ENCODE measurements at regions not wholly inside any gene's neighbourhood (a gene's known extent, or its start where the extent isn't known, plus 50 kb on each side); places are given as distances from the start of the nearest gene placed in this dataset.

DNA sequence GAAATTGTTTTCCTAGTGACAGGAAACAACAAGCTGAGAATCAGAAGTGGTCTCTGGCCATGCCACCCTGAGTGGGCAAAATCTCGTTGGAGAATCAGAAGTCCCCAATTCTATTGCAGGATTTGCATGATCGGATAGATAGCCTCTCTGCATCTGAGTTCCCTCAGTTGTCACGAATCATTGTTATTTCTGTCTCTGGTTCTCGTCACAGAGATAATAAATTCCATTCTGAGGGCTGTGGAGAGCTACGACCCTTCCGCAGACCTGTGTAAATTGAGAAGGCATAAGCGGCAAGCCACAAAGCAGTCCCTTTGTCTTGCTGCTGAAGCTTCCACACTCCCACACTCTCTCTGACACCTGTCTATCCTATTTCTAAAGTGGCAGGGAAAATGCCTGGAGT is 102.4 kb upstream of the CNR1 start:
- DNase-seq (ENCODE audit: low read depth, low spot score) = no peak

DNA sequence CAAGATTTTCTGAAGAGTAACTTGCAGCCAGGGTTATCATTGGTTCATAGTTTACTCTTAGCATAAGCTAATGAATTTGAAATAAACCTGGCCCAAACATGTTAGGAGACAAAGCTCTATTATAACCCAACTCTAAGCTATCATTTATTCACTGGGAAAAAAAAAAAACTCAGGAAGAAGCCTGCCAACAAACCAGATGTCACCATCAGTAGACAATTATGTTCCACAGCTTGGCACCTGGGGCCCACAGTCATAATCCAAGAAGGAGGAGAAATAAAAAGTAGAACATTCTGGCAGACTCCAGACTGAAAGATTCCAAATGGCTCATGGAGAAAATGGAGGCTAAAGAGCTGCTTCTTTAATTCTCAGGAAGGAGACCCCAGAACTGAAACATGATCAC is 100.0 kb upstream of the CNR1 start:
- no peak overlapping the region for H3K27ac ChIP-seq
- DNase-seq (ENCODE audit: low read depth, low spot score) = no peak

More for the DNA sequence above, 102.4 kb upstream of the CNR1 start:
- H3K27ac ChIP-seq = no peak overlapping the region

DNA sequence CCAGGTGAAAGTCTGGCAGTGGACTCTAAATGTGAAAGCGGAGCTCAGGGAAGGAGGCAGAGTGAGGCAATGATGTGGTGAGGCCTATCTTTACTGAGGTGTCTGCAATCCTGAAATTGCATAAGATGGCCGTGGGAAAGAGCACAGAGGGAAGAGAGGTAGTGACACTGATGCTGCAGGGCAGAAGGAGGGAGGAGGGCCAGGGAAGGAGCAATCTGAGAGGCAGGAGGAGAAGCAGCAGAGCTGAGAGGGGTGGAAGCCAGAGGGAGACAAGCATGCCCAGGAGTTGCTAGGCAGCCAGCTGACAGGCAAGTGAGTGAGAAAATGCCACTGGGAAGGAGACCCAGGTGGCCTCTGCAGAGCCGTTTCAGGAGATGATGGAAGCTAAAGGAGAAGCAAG is 97.4 kb upstream of the CNR1 start:
- no peak overlapping the region for H3K27ac ChIP-seq
- no peak for DNase-seq (ENCODE audit: low read depth, low spot score)

DNA sequence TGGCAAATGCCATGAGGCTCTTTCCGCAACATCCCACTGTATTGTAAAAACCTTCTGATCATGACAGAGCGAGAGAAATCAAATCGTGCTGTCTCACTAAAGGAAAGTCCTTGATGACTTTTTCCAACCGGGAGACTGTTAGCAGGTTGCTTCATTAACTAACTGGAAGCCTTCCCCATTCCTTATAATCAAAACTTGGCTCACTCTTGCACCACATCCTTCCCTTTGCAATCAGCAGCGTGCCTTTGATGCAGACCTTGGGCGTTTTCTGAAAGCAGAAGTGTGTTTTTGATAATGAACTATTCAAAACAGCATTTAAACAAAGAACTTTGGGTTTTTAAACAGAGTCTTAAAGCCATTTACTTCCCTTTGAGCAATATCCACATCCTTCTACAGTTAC is 96.2 kb upstream of the CNR1 start:
- DNase-seq (ENCODE audit: low read depth, low spot score) = no peak
- no peak overlapping the region for H3K27ac ChIP-seq

DNA sequence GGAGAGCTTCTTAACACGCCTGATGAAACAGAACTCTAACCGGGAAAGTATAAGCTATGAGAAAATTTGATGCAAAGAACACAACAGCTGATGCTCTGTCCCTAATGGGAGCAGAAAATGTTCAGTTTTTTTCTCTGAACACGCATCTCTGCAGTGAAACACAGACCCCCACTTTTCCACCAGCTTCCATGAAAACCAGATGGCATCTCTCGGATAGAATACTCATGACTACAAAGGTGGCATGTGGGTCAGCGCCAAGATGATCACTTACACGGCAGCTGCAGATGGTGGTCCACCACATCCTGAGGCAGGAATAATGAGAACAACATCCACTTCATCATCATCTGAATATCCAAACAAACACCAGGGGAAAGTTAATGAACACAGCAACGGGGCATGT is 85.2 kb upstream of the CNR1 start:
- DNase-seq (ENCODE audit: low read depth, low spot score) = no peak
- no peak overlapping the region for H3K27ac ChIP-seq

DNA sequence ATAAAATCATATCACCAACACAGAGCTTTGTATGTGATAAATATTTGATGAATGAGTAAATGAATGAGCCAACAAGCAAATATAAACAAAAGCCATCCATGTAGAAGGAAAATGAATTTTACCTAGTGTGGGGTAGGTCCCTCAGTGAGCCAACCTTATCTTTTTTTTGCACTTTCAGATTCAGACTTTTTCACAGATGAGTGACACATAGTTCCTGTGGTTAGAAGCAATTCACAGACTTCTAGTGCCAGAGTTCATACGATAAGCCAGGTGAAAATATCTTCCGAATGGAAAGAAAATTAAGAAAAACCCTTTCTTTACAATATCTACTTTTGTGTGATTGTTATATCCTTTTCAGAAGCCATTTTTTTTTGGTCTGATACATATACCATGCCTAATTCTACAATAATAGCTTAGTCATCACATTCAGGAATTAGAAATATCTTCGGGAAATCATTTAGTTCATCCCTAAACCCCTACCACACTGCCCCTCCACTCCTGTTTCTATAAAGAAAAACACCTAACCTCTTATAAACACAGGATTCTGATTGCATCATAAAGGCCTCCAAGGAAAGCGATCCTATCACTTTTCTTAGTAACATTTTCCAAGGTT is 82.7 kb upstream of the CNR1 start:
- DNase-seq (ENCODE audit: low read depth, low spot score) = no peak
- no peak overlapping the region for H3K27ac ChIP-seq

DNA sequence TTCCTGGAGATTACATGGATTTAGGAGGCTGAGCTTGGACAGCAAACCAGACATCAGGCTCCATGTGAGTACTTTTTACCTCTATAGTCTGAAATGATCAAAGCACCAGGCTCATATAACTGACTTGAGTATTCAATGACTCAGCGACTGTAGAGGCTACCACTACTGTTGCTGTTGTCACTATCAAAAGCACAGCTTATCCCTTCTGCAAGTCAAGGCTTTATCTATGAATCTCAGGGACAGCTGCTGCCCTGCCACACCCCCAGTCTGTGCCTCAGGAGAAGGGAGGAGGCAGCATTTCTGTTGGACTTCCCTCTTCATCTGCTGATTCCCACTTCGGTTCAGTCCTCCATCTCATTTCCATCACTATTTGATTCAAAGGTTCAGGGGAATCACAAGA is 80.5 kb upstream of the CNR1 start:
- no peak for DNase-seq (ENCODE audit: low read depth, low spot score)
- H3K27ac ChIP-seq = no peak overlapping the region

DNA sequence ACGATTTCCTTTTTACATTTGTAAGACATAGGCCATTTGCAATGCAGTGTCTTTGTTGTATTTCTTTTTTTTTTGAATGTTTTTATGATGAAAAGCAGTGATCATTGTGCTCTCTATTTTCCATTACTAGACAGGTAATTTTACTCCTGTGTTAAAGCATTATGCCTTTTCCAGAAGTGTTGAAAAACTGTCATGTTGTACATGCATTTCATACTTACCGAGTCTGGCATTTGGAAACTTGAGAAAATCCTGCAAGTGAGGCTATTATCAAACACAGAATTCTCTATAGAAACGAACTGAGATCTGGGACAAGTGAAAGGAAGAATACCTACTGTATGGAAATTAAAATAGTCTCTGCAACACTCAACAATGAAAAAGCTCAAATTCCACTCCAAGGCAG is 78.6 kb upstream of the CNR1 start:
- no peak overlapping the region for H3K27ac ChIP-seq
- DNase-seq (ENCODE audit: low read depth, low spot score) = no peak

DNA sequence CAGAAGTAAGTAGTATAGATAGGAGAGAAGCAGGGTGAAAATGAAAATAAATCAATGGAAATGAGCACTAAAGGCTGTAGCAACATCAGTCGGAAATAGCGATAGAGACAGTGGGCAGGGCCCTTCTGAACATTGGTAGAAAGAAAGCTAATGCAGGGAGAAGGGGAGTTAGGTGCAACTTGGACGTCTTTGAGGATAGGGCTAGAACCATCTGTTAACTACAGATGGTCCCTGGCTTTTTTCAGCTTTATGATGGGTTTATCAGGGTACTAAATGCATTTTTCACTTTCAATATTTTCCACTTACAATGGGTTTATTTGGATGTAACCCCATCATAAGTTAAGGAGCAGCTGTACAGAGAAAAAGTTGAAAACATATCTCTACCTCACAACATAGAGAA is 72.8 kb upstream of the CNR1 start:
- no peak overlapping the region for H3K27ac ChIP-seq
- DNase-seq (ENCODE audit: low read depth, low spot score) = no peak

DNA sequence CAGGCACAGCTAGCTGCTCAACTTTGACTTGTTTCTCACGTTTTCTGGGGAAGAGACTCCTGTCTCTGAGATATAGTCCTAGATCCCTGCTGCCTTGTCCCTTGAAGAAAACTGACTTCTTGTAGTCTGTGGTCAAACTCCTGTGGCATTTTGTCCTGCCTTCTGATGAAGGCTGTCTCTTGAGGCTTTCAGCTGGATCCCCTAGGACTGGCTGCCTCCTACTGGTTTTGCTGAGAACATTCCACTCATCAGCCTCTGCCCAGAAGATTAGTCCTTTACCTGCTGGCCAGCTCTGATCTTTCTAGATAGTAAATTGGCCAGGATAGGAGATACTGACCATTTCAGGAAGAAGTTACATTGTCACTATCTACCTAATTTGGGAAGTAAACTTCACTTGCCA is 71.9 kb upstream of the CNR1 start:
- no peak for DNase-seq (ENCODE audit: low read depth, low spot score)

DNA sequence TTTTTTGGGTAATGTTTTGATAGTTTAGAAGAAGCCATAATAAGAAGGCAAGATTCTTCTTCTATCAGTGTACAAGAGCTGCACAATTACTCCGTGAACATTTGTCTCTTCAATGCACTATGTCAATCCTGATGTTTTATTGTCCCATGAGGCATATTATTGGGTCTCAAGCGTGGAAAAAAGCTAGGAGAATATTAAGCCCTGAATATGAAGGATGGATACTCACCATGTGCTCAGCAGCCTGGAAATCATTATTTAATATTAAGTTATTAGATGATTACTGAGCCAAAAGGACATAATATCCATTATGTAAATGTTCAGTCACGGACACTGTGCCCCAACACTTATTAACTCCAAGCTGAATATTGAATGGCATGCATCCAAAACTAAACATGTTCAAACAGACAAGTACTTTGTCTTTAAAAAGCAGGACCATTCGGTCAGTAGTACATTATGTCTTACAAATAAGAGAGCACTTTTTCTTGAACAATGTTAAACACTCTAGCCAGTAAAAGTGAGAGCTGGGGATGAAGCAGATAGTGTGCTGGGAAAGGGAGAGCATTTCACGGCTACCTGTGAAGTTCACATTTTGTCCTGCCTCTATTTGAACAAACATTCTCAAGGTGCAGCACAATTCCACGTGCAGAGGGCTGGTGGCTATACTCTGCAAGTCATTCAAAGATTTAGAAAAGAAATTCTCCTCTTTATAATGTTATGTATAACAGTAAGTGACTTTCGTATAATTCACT is 70.6 kb upstream of the CNR1 start:
- DNase-seq (ENCODE audit: low read depth, low spot score) = no peak
- no peak overlapping the region for H3K27ac ChIP-seq

More for the DNA sequence above, 71.9 kb upstream of the CNR1 start:
- no peak overlapping the region for H3K27ac ChIP-seq

DNA sequence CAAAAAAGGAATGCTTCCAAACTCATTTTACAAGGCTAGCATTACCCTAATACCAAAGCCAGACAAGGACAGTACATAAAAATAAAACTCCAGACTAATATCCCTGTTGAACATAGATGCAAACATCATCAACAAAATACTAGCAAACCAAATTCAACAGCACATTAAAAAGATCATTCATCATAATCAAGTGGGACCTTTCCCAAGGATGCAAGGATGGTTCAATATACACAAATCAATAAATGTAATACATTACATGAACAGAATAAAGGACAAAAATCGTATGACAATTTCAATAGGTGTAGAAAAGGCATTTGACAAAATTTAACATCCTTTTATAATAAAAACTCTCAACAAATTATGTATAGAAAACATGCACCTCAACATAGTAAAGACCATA is 66.6 kb upstream of the CNR1 start:
- no peak for DNase-seq (ENCODE audit: low read depth, low spot score)

DNA sequence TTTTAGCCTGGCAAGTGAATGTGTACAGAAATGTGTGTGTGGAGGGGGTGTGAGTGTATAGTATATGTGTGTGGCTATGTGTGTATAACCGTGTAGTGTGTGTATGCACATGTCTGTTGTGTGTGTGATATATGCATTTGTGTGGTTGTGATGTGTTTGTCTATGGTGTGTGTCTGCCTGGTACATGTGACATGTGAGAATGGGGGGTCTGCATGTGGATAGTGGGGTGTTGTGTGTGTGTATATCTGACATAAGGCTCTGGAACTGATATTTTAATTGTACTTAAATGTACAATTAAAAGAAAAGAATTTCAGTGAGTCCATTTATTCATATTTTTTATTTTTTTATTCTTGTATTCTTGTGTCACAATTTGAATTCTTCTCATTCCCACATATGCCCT is 57.2 kb upstream of the CNR1 start:
- DNase-seq (ENCODE audit: low read depth, low spot score) = no peak
- no peak overlapping the region for H3K27ac ChIP-seq

More for the DNA sequence above, 66.6 kb upstream of the CNR1 start:
- no peak overlapping the region for H3K27ac ChIP-seq

DNA sequence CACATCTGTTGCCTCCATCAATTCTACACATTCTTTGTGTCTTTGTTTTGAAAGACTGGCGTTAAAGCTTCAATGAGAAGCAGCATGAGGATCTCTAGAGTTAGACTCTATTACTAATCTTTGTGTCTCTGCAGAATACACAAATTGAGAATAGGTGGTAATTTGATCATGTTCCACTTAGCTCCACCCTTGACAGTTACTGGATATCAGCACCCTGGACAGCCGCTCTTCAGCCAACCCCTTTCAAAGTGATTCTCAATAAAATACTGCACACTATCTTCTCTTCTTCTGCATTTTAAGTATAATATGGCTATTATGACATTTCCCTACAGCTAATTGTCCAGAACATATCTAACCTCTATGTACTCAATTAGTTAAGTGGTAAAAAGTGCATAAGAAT is 54.3 kb upstream of the CNR1 start:
- no peak for DNase-seq (ENCODE audit: low read depth, low spot score)
- no peak overlapping the region for H3K27ac ChIP-seq

DNA sequence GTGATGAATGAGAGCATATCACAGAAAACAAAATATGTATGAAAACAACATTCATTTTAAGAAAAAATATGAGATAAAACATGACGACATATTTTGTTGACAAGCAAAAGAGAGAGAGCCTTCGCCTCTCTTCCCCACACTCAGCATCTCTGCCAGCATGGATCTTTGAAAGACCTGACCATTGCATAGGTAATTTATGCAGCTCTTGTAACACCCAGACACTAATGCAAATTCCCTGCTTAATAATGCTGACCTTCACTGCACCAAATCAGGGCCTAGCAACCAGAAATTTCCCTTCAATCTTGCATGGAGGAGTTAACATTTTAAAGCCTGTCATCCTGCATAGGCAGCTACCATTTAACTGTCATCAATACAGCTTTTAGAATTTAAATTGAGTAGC is 50.0 kb upstream of the CNR1 start:
- no peak overlapping the region for H3K27ac ChIP-seq
- DNase-seq (ENCODE audit: low read depth, low spot score) = no peak
